HG02623 (cell line): ENCODE measurements at regions not wholly inside any gene's neighbourhood (a gene's known extent, or its start where the extent isn't known, plus 50 kb on each side); places are given as distances from the start of the nearest gene placed in this dataset.

Source experiments
- ATAC-seq: cut with Tn5 transposase; IDR thresholded peaks from one replicate; pipeline ENCODE4 v1.9.1; 2021; ENCODE audit warnings: moderate library complexity; ENCODE audit not compliant: unreplicated experiment

DNA sequence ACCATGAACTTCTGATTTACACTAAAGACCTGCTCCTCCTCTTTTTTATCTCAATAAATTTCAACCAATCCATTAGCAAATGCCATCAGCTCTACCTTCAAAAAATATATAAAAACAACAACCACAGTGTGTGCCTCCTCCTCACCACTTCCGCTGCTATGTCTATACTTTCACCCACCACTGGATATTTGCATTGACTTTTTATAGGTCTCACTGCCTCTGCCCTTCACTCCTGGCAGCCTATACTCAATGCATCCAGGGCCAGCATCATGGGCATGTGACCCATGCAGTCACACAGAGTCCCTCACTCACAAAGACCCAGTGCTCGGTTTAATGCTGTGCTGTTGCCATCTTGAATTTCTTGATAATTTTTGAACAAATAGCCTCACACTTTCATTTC is 53.5 kb upstream of the CCDC54 start:
- no peak for ATAC-seq

DNA sequence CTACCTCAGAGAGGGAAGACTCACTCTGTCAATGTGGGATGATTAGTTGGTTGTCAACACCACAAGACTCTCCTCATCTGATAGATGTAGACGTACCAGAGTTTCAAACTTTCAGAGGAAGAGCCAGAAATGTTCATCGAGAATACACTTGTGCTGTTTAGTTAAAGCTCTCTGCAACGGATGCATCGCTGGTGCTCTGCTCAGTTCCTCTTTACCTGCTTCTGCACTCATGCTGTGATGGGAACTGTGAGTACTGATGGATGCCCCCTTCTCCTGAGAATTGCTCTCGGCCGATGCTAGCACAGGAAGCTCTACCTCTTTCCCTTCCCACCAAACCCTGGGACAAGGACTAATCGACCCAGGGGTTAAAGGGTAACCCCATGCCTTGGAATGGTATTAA is 51.8 kb upstream of the CCDC54 start:
- ATAC-seq: no peak
